HepG2 (cell line): ENCODE measurements at regions not wholly inside any gene's neighbourhood (a gene's known extent, or its start where the extent isn't known, plus 50 kb on each side); places are given as distances from the start of the nearest gene placed in this dataset.

Experiments
- ATAC-seq: fragments of 200-7000 bp; cut with Tn5 transposase; 3 replicates; pipeline ENCODE4 v1.9.1; 2020; ENCODE audit warnings: mild to moderate bottlenecking, moderate library complexity
- BruUV-seq: library from RNA; stranded (reverse); fragments of 400-500 nt; replicated peaks from 2 replicates; lab custom pipeline; 2021; lab: Mats Ljungman, UMichigan
- CTCF ChIA-PET: fragments of 300-600 bp; formaldehyde crosslinking; extraction: SDS; loops from one replicate; lab custom pipeline; 2021; ENCODE audit warnings: low total read pairs, inconsistent platforms, low intra/inter-chr PET ratio; lab: Yijun Ruan, JAX
- POLR2A ChIA-PET: fragments of 350-600 bp; sonication (Branson Sonifier 250); formaldehyde crosslinking; loops from one replicate; lab custom pipeline; 2020; ENCODE audit warnings: antibody characterized with exemption, inconsistent platforms; lab: Yijun Ruan, JAX
- DNase-seq: peaks from one replicate; pipeline ENCODE4 v3.0.0-alpha.2; 2015; ENCODE audit warnings: low spot score
- FAIRE-seq: peaks from 3 replicates; lab custom pipeline; 2011; peaks lifted over from hg19 to GRCh38; lab: Jason Lieb, UNC
- H2AFZ ChIP-seq: one replicate; pipeline ENCODE4 v1.6.1; 2011; ENCODE audit warnings: low read length, inconsistent platforms
- H3K27ac ChIP-seq: fragments of 300-600 bp; 3 replicates; pipeline ENCODE4 v1.8.0; 2011; ENCODE audit warnings: mixed run types, mild to moderate bottlenecking, mixed read lengths, low read length, inconsistent platforms; ENCODE audit not compliant: insufficient read depth; ENCODE audit errors: extremely low read length
- H3K27me3 ChIP-seq, 2 experiments: fragments of 200-600 bp in 1 of 2; 2 replicates in 1 of 2; 3 replicates in 1 of 2; pipeline versions ENCODE4 v1.6.0 to v1.8.0; 2011; ENCODE audit warnings: low read length in 2 of 2, mild to moderate bottlenecking in 2 of 2, moderate library complexity in 2 of 2, inconsistent platforms in 1 of 2; ENCODE audit not compliant: insufficient read depth in 2 of 2, control insufficient read depth in 1 of 2
- H3K36me3 ChIP-seq, 2 experiments: fragments of 200-600 bp in 1 of 2; replicated peaks in 1 of 2; 2 replicates in 1 of 2; 3 replicates in 1 of 2; pipeline versions ENCODE4 v1.5.1 to v1.8.0; 2011; ENCODE audit warnings: low read length in 2 of 2, inconsistent platforms in 1 of 2; ENCODE audit not compliant: insufficient read depth in 2 of 2, control insufficient read depth in 1 of 2
- H3K4me1 ChIP-seq: 2 replicates; pipeline ENCODE4 v1.5.1; 2012; ENCODE audit warnings: low read length, inconsistent platforms; ENCODE audit not compliant: insufficient read depth
- H3K4me2 ChIP-seq: 2 replicates; pipeline ENCODE4 v1.6.0; 2011; ENCODE audit warnings: low read depth, low read length, inconsistent platforms
- H3K4me3 ChIP-seq, 3 experiments: fragments of 200-600 bp in 1 of 3; sonication (generic), shearing (Covaris generic) in 1 of 3; replicated peaks in 1 of 3; 2 replicates each; pipeline ENCODE4 v1.5.1; 2011 to 2016; ENCODE audit warnings: low read length in 3 of 3, inconsistent platforms in 2 of 3, low read depth in 2 of 3, mild to moderate bottlenecking in 2 of 3, control low read depth in 1 of 3, mixed read lengths in 1 of 3; ENCODE audit not compliant: insufficient read depth in 1 of 3
- H3K79me2 ChIP-seq: one replicate; pipeline ENCODE4 v1.6.1; 2011; ENCODE audit warnings: low read length, inconsistent platforms; ENCODE audit not compliant: insufficient read depth
- H3K9ac ChIP-seq: 2 replicates; pipeline ENCODE4 v1.6.0; 2011; ENCODE audit warnings: mild to moderate bottlenecking, low read depth, low read length, inconsistent platforms; ENCODE audit not compliant: insufficient read depth
- H3K9me3 ChIP-seq: 2 replicates; pipeline ENCODE4 v1.5.1; 2012; ENCODE audit warnings: mild to moderate bottlenecking, low read length
- H4K20me1 ChIP-seq: 2 replicates; pipeline ENCODE4 v1.6.0; 2011; ENCODE audit warnings: inconsistent platforms, mild to moderate bottlenecking, low read length, moderate library complexity; ENCODE audit not compliant: insufficient read depth
- CBX2 ChIP-seq, 2 experiments: fragments of 200-600 bp in 1 of 2; sonication (generic); formaldehyde crosslinking in 1 of 2; IDR thresholded peaks; 2 replicates each; pipeline versions ENCODE4 v1.7.0 to v1.8.1; 2018 to 2022; ENCODE audit warnings: low read depth in 2 of 2, low read length in 1 of 2, mild to moderate bottlenecking in 1 of 2, missing genetic modification reagents in 1 of 2
- NFKB2 ChIP-seq: sonication (generic); formaldehyde crosslinking; IDR thresholded peaks from 2 replicates; pipeline ENCODE4 v1.4.0; 2020; ENCODE audit warnings: missing genetic modification reagents, borderline replicate concordance
- ZNF138 ChIP-seq: sonication (generic); formaldehyde crosslinking; IDR thresholded peaks from 2 replicates; pipeline ENCODE4 v1.5.0; 2020; ENCODE audit warnings: mild to moderate bottlenecking, low read depth, missing genetic modification reagents
- ZNF143 ChIP-seq: sonication (generic); formaldehyde crosslinking; IDR thresholded peaks from 2 replicates; pipeline ENCODE4 v1.4.0; 2020; ENCODE audit warnings: missing genetic modification reagents
- WGBS: methylation state at CpG from one replicate; pipeline ENCODE4 v1.1.6; 2017; ENCODE audit warnings: low lambda C conversion rate; 5-methylcytosine and 5-hydroxymethylcytosine counted together
- in situ Hi-C: cut with HindIII; loops from 2 replicates; pipeline ENCODE4 v1.10.0; 2017; ENCODE audit warnings: low pct_unique_long_range_greater_than_20kb; ENCODE audit not compliant: extremely low pct_ligation_motif_present
- intact Hi-C: fragments of 100-400 bp; cut with micrococcal nuclease; formaldehyde crosslinking; loops from one replicate; pipeline ENCODE4 v1.10.0; 2022; ENCODE audit not compliant: unreplicated experiment
- TF ChIP-seq, protein P1 (sequence below): sonication (generic); formaldehyde crosslinking; IDR thresholded peaks from 2 replicates; pipeline ENCODE4 v1.4.0; 2020; ENCODE audit warnings: missing genetic modification reagents
- TF ChIP-seq, protein P2 (sequence below): sonication (generic); formaldehyde crosslinking; IDR thresholded peaks from 2 replicates; pipeline ENCODE4 v1.4.0; 2020; ENCODE audit warnings: missing genetic modification reagents, mild to moderate bottlenecking, borderline replicate concordance

DNA sequence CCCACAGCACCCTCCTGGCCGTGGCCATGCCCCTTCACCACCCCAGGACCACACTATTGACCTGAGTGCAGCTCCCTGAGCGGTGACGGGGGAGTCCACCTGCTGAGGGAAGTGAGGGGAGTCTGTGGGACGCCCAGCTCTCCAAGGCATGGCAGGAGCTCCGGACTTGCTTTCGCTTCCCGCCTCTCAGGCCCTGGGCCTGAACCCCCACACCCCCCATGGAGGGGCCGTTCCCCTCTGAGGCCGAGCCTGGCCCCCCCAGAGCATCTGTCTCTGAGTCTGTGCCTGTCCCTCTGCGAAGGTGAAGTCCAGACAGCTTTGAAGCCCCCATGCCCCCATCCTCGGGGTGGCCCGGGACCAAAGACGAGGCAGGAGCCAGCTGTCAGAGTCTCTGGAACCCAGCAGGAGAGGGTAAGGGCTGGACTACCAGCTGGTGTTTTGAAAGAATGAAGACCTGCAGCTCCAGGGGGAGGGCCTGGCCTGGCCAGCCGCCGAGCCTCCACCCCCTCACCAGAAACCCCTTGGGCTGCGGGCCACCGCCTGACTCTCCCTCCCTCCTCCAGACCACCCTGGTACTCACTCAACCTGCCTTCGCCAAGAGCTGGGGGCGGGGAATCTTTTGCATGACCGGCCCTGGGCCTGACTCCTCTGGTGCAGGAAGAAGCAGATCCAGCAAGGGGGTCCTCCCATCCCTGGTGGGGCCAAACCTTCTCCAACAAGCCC is 114.0 kb downstream of the PDGFA start:
- peaks cover 14 to 74% of the 10 kb centered on the region in 2 experiments for H3K27me3 ChIP-seq
- H3K27ac ChIP-seq, result no peak overlapping the region
- H3K9ac ChIP-seq, result no peak overlapping the region
- no peaks in the 10 kb centered on the region for H3K36me3 ChIP-seq
- 20% methylated on average over 9 of the region's 20 CpGs for WGBS
- no peaks in the 10 kb centered on the region for H3K79me2 ChIP-seq
- in situ Hi-C loops (no loop called here), intact Hi-C loops (no loop called here)
- no peak overlapping the region for H3K4me3 ChIP-seq
- ChIA-PET POLR2A (no interaction called here), CTCF (no interaction called here)
- TF ChIP-seq ZNF143 (CRISPR knock-in tag) (no peak), NFKB2 (no peak), CBX2 (IDR thresholded peaks at IDR 0.05; ENCODE audit: low read depth, low read length) (no peak), CBX2 (CRISPR knock-in tag; IDR thresholded peaks at IDR 0.05; ENCODE audit: low read depth) (no peak), ZNF138 (CRISPR knock-in tag) (no peak)
- TF ChIP-seq, protein P1, sequence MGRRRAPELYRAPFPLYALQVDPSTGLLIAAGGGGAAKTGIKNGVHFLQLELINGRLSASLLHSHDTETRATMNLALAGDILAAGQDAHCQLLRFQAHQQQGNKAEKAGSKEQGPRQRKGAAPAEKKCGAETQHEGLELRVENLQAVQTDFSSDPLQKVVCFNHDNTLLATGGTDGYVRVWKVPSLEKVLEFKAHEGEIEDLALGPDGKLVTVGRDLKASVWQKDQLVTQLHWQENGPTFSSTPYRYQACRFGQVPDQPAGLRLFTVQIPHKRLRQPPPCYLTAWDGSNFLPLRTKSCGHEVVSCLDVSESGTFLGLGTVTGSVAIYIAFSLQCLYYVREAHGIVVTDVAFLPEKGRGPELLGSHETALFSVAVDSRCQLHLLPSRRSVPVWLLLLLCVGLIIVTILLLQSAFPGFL (CRISPR knock-in tag), result no peak
- TF ChIP-seq, protein P2, sequence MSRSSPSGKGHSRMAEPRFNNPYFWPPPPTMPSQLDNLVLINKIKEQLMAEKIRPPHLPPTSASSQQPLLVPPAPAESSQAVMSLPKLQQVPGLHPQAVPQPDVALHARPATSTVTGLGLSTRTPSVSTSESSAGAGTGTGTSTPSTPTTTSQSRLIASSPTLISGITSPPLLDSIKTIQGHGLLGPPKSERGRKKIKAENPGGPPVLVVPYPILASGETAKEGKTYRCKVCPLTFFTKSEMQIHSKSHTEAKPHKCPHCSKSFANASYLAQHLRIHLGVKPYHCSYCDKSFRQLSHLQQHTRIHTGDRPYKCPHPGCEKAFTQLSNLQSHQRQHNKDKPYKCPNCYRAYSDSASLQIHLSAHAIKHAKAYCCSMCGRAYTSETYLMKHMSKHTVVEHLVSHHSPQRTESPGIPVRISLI, result no peak
- no peaks in the 10 kb centered on the region for H3K9me3 ChIP-seq
- peaks cover 33% of the 10 kb centered on the region for H3K4me1 ChIP-seq
- no peak overlapping the region for H2AFZ ChIP-seq
- no peaks in the 10 kb centered on the region for H4K20me1 ChIP-seq
- no peak overlapping the region for H3K4me2 ChIP-seq
- no peak for DNase-seq
- no TSS peak for BruUV-seq
- no peak for ATAC-seq
- FAIRE-seq, result no peak
